ENCODE measurements at regions not wholly inside any gene's neighbourhood (a gene's known extent, or its start where the extent isn't known, plus 50 kb on each side); places are given as distances from the start of the nearest gene placed in this dataset.

DNA sequence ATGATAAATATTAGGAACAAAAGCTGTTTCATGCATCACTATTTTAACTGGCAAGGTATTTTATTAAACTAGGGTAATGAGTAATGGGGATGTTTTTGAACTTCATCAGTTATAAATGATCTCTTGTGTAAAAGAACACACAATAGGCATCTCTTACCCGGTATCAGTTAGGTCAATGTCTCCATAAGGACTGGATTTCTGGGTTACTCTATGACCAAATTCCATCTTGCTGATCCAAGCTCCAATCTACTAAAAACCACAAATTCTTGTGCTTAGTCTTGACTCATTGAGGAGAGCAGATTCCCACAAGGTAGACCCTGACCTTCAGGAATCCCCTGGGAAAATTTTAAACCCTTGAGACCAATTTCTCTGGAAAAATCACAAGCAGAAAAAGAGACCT is 1167.7 kb downstream of the XPNPEP1 start:
- Histone ChIP-seq H3K4me1 (ENCODE audit: control insufficient read depth in 1 of 2, insufficient read depth in 1 of 2, low read depth in 1 of 2, low read length in 1 of 2) (no peaks in the 10 kb centered on the region), H3K4me3 (ENCODE audit: low read depth in 1 of 2, low read length in 1 of 2) (no peak overlapping the region), H3K9me3 (no peaks in the 10 kb centered on the region), H3K36me3 (no peaks in the 10 kb centered on the region), H3K27me3 (no peaks in the 10 kb centered on the region), H3K27ac (no peak overlapping the region)
- TF ChIP-seq, protein P1, sequence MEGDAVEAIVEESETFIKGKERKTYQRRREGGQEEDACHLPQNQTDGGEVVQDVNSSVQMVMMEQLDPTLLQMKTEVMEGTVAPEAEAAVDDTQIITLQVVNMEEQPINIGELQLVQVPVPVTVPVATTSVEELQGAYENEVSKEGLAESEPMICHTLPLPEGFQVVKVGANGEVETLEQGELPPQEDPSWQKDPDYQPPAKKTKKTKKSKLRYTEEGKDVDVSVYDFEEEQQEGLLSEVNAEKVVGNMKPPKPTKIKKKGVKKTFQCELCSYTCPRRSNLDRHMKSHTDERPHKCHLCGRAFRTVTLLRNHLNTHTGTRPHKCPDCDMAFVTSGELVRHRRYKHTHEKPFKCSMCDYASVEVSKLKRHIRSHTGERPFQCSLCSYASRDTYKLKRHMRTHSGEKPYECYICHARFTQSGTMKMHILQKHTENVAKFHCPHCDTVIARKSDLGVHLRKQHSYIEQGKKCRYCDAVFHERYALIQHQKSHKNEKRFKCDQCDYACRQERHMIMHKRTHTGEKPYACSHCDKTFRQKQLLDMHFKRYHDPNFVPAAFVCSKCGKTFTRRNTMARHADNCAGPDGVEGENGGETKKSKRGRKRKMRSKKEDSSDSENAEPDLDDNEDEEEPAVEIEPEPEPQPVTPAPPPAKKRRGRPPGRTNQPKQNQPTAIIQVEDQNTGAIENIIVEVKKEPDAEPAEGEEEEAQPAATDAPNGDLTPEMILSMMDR (IDR thresholded peaks at IDR 0.05), result no peak

DNA sequence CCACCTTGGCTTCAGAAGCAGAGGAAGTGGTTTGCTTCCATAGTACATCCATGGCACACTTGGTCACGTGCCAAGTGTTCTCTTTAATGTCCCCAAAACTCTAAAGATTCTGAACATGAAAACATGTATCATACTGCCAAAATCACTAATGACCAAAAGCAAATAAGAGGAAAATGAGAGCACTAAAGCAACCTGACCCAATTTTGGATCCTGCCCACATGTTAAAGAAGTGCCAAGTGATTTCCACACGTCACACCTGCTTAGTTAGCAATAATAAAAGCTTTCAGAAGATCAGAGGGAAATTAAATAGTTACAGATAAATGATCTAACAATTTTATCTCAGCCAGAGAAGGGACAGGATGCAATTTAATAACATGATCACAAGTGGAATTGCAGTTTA is 1170.0 kb downstream of the XPNPEP1 start:
- Histone ChIP-seq H3K4me3 (ENCODE audit: low read depth in 1 of 2, low read length in 1 of 2) (no peak overlapping the region), H3K9me3 (no peaks in the 10 kb centered on the region), H3K27me3 (no peaks in the 10 kb centered on the region), H3K27ac (no peak overlapping the region), H3K4me1 (ENCODE audit: control insufficient read depth in 1 of 2, insufficient read depth in 1 of 2, low read depth in 1 of 2, low read length in 1 of 2) (no peaks in the 10 kb centered on the region), H3K36me3 (no peaks in the 10 kb centered on the region)
- TF ChIP-seq, protein P1 (IDR thresholded peaks at IDR 0.05), result no peak

DNA sequence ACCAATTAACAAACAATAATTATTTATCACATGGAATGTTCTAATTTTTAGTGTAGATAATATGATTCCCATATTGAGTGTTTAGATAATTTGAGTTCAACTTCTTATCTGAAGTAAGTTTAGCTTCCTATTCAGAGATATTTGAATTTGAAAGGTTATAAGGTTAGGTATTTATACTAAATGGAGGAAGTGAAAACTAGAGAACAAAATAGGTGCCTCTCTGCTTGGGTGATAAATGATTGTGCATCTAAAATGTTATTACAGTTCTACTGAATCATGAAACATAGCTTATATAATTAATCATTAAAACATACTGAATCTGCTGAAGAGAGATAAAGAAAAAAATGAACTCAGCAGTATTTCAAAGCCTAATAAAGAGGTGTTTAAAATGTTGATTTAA is 1174.3 kb downstream of the XPNPEP1 start:
- H3K4me1 ChIP-seq (ENCODE audit: control insufficient read depth in 1 of 2, insufficient read depth in 1 of 2, low read depth in 1 of 2, low read length in 1 of 2), result no peaks in the 10 kb centered on the region
- TF ChIP-seq, protein P1 (IDR thresholded peaks at IDR 0.05), result no peak
- H3K4me3 ChIP-seq (ENCODE audit: low read depth in 1 of 2, low read length in 1 of 2), result no peak overlapping the region
- no peak overlapping the region for H3K27ac ChIP-seq
- no peaks in the 10 kb centered on the region for H3K36me3 ChIP-seq
- no peaks in the 10 kb centered on the region for H3K9me3 ChIP-seq
- H3K27me3 ChIP-seq, result no peaks in the 10 kb centered on the region

DNA sequence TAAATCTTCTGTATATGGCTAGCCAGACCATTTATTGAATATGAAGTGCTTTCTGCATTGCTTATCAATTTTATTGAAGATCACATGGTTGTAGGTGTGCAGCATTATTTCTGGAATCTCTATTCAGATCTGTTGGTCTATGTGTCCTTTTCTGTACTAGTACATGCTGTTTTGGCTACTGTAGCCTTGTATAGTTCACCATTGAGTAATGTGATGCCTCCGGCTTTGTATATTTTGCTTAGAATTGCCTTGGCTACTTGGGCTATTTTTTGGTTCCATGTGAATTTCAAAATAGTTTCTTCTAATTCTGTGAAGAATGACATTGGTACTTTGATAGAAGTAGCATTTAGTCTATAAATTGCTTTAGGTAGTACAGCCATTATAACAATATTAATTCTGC is 1187.2 kb downstream of the XPNPEP1 start:
- TF ChIP-seq, protein P1 (IDR thresholded peaks at IDR 0.05), result no peak
- no peaks in the 10 kb centered on the region for H3K9me3 ChIP-seq
- no peak overlapping the region for H3K4me3 ChIP-seq (ENCODE audit: low read depth in 1 of 2, low read length in 1 of 2)
- H3K27me3 ChIP-seq, result no peaks in the 10 kb centered on the region
- no peaks in the 10 kb centered on the region for H3K36me3 ChIP-seq
- no peak overlapping the region for H3K27ac ChIP-seq
- no peaks in the 10 kb centered on the region for H3K4me1 ChIP-seq (ENCODE audit: control insufficient read depth in 1 of 2, insufficient read depth in 1 of 2, low read depth in 1 of 2, low read length in 1 of 2)

DNA sequence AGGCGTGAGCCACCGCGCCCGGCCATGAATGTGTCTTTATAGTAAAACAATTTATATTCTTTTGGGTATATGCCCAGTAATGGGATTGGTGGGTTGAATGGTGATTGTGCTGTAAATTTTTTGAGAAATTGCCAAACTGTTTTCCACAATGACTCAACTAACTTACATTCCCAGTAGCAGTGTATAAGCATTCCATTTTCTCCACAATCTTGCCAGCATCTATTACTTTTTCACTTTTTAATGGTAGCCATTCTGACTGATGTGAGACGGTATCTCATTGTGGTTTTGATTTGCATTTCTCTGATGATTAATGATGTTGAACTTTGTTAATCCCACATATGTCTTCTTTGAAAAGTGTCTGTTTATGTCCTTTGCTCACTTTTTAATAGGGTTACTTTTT is 1187.9 kb downstream of the XPNPEP1 start:
- Histone ChIP-seq H3K4me1 (ENCODE audit: control insufficient read depth in 1 of 2, insufficient read depth in 1 of 2, low read depth in 1 of 2, low read length in 1 of 2) (no peaks in the 10 kb centered on the region), H3K36me3 (no peaks in the 10 kb centered on the region), H3K4me3 (ENCODE audit: low read depth in 1 of 2, low read length in 1 of 2) (no peak overlapping the region), H3K27me3 (no peaks in the 10 kb centered on the region), H3K9me3 (no peaks in the 10 kb centered on the region), H3K27ac (no peak overlapping the region)
- TF ChIP-seq, protein P1 (IDR thresholded peaks at IDR 0.05), result no peak

DNA sequence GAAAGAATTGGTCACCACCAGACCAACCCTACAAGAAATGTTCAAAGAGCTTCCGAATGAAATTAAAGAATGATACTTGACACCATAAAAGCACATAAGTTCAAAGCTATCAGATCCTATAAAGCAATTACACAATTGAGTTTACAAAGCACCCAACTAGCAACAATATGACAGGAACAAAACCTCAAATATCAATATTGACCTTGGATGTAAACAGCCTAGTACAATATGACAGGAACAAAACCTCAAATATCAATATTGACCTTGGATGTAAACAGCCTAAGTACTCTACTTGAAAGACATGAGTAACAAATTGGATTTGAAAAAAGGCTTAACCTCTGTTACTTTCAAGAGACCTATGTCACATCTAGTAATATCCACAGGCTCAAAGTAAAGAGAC is 1201.4 kb downstream of the XPNPEP1 start:
- no peak overlapping the region for H3K27ac ChIP-seq
- H3K36me3 ChIP-seq, result no peaks in the 10 kb centered on the region
- no peaks in the 10 kb centered on the region for H3K9me3 ChIP-seq
- no peaks in the 10 kb centered on the region for H3K4me1 ChIP-seq (ENCODE audit: control insufficient read depth in 1 of 2, insufficient read depth in 1 of 2, low read depth in 1 of 2, low read length in 1 of 2)
- TF ChIP-seq, protein P1 (IDR thresholded peaks at IDR 0.05), result no peak
- no peak overlapping the region for H3K4me3 ChIP-seq (ENCODE audit: low read depth in 1 of 2, low read length in 1 of 2)
- H3K27me3 ChIP-seq, result no peaks in the 10 kb centered on the region
